Neural cell (in vitro differentiated cells): ENCODE measurements at regions not wholly inside any gene's neighbourhood (a gene's known extent, or its start where the extent isn't known, plus 50 kb on each side); places are given as distances from the start of the nearest gene placed in this dataset.

Source experiments
- H2AFZ ChIP-seq: fragments of 200-600, 300-800 bp; sonication (generic), shearing (Covaris generic); 2 replicates; pipeline ENCODE4 v1.6.0; 2014; ENCODE audit warnings: low read depth, mild to moderate bottlenecking, antibody characterized with exemption, low read length, moderate library complexity
- H3F3A ChIP-seq: fragments of 200-600 bp; shearing (Covaris generic); 2 replicates; pipeline ENCODE4 v1.6.1; 2016; ENCODE audit warnings: mild to moderate bottlenecking, moderate library complexity, mixed read lengths, antibody characterized with exemption, low read length; ENCODE audit not compliant: insufficient read depth, poor library complexity, severe bottlenecking
- H3K27ac ChIP-seq: fragments of 200-600, 300-800 bp; sonication (generic), shearing (Covaris generic); 2 replicates; pipeline ENCODE4 v1.5.1; 2014; ENCODE audit warnings: mild to moderate bottlenecking, low read length, moderate library complexity
- H3K27me3 ChIP-seq: fragments of 300-800, 200-600 bp; sonication (generic), shearing (Covaris generic); 2 replicates; pipeline ENCODE4 v1.6.0; 2014; ENCODE audit warnings: mild to moderate bottlenecking, low read depth, low read length, moderate library complexity; ENCODE audit not compliant: insufficient read depth
- H3K36me3 ChIP-seq: fragments of 300-800, 200-600 bp; sonication (generic), shearing (Covaris generic); 2 replicates; pipeline ENCODE4 v1.5.1; 2014; ENCODE audit warnings: mild to moderate bottlenecking, antibody characterized with exemption, low read length, moderate library complexity; ENCODE audit not compliant: insufficient read depth
- H3K4me2 ChIP-seq: fragments of 300-800, 200-600 bp; sonication (generic), shearing (Covaris generic); 2 replicates; pipeline ENCODE4 v1.6.0; 2014; ENCODE audit warnings: mild to moderate bottlenecking, low read length
- H3K4me3 ChIP-seq: fragments of 300-800, 200-600 bp; sonication (generic), shearing (Covaris generic); 2 replicates; pipeline ENCODE4 v1.5.1; 2014; ENCODE audit warnings: mild to moderate bottlenecking, low read length, moderate library complexity
- H3K79me2 ChIP-seq: fragments of 200-600 bp; shearing (Covaris generic); replicated peaks from 2 replicates; pipeline ENCODE4 v1.6.0; 2014; ENCODE audit warnings: mild to moderate bottlenecking, low read length, moderate library complexity; ENCODE audit not compliant: insufficient read depth
- H3K9ac ChIP-seq: fragments of 300-800, 200-600 bp; sonication (generic), shearing (Covaris generic); 2 replicates; pipeline ENCODE4 v1.6.1; 2016; ENCODE audit warnings: mild to moderate bottlenecking, low read length, mixed read lengths
- H3K9me2 ChIP-seq: fragments of 200-600 bp; shearing (Covaris generic); 2 replicates; pipeline ENCODE4 v1.6.1; 2016; ENCODE audit warnings: mild to moderate bottlenecking, low read length, mixed read lengths; ENCODE audit not compliant: insufficient read depth
- H3K9me3 ChIP-seq: fragments of 200-600, 300-800 bp; sonication (generic), shearing (Covaris generic); 2 replicates; pipeline ENCODE4 v1.6.1; 2016; ENCODE audit warnings: mild to moderate bottlenecking, mixed run types, low read length, moderate library complexity, mixed read lengths
- H4K20me1 ChIP-seq: fragments of 200-600 bp; shearing (Covaris generic); 2 replicates; pipeline ENCODE4 v1.6.1; 2016; ENCODE audit warnings: mild to moderate bottlenecking, mixed run types; ENCODE audit not compliant: insufficient read depth
- EP300 ChIP-seq: fragments of 450-650 bp; conservative IDR thresholded peaks from 2 replicates; pipeline ENCODE4 v1.6.1; 2014; ENCODE audit warnings: antibody characterized with exemption, mild to moderate bottlenecking, moderate library complexity; ENCODE audit not compliant: poor library complexity, severe bottlenecking
- EZH2 ChIP-seq: fragments of 200-600, 300-800 bp; shearing (Covaris generic), sonication (generic); IDR thresholded peaks from 2 replicates; pipeline ENCODE4 v1.6.1; 2014; ENCODE audit warnings: antibody characterized with exemption, low read length, borderline replicate concordance, mild to moderate bottlenecking; ENCODE audit not compliant: insufficient read depth, poor library complexity, severe bottlenecking
- MXI1 ChIP-seq: fragments of 450-650 bp; conservative IDR thresholded peaks from 2 replicates; pipeline ENCODE4 v1.6.1; 2014; ENCODE audit warnings: antibody characterized with exemption, mild to moderate bottlenecking; ENCODE audit not compliant: poor library complexity, severe bottlenecking
- POLR2AphosphoS5 ChIP-seq: IDR thresholded peaks from 2 replicates; pipeline ENCODE4 v1.6.1; 2012
- RAD21 ChIP-seq: fragments of 450-650 bp; conservative IDR thresholded peaks from 2 replicates; pipeline ENCODE4 v1.6.1; 2014; ENCODE audit warnings: antibody characterized with exemption, mild to moderate bottlenecking, moderate library complexity
- SMC3 ChIP-seq: fragments of 450-650 bp; conservative IDR thresholded peaks from 2 replicates; pipeline ENCODE4 v1.6.1; 2014; ENCODE audit warnings: antibody characterized with exemption, mild to moderate bottlenecking, moderate library complexity; ENCODE audit not compliant: poor library complexity
- TAF1 ChIP-seq: IDR thresholded peaks from 2 replicates; pipeline ENCODE4 v1.6.1; 2012; ENCODE audit warnings: low read depth
- TF ChIP-seq, protein P1 (sequence below): IDR thresholded peaks from 2 replicates; pipeline ENCODE4 v1.6.1; 2012; ENCODE audit warnings: borderline replicate concordance
- TF ChIP-seq, protein P2 (sequence below): fragments of 450-650 bp; IDR thresholded peaks from 2 replicates; pipeline ENCODE4 v1.5.1; 2014; ENCODE audit warnings: antibody characterized with exemption, mild to moderate bottlenecking, moderate library complexity; ENCODE audit not compliant: poor library complexity, severe bottlenecking

DNA sequence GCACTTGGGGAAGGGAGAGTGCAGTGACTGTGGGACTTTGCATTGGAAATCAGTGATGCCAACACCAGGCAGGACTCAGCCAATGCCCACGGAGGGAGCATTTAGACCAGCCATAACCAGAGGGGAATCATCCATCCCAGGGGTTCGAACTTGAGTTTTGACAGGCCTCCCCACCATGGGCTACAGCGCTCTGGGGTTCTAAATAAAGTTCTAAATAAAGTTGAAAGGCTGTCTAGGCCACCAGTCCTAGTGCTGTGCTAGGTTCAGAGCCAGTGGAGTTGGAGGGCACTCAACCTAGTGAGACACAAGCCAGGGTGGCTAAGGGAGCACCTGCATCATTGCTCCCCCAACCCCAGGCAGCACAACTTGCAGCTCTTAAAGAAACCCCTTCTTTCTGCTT lies 82.0 kb upstream of the SLC38A4 start:
- Histone ChIP-seq H3K27ac (no peak overlapping the region), H4K20me1 (no peaks in the 10 kb centered on the region), H3K79me2 (no peaks in the 10 kb centered on the region), H3F3A (no peaks in the 10 kb centered on the region), H3K9me3 (no peaks in the 10 kb centered on the region), H2AFZ (no peak overlapping the region), H3K9ac (no peak overlapping the region), H3K36me3 (no peaks in the 10 kb centered on the region), H3K27me3 (no peaks in the 10 kb centered on the region), H3K9me2 (no peaks in the 10 kb centered on the region), H3K4me2 (no peak overlapping the region), H3K4me3 (no peak overlapping the region)
- TF ChIP-seq, protein P1, sequence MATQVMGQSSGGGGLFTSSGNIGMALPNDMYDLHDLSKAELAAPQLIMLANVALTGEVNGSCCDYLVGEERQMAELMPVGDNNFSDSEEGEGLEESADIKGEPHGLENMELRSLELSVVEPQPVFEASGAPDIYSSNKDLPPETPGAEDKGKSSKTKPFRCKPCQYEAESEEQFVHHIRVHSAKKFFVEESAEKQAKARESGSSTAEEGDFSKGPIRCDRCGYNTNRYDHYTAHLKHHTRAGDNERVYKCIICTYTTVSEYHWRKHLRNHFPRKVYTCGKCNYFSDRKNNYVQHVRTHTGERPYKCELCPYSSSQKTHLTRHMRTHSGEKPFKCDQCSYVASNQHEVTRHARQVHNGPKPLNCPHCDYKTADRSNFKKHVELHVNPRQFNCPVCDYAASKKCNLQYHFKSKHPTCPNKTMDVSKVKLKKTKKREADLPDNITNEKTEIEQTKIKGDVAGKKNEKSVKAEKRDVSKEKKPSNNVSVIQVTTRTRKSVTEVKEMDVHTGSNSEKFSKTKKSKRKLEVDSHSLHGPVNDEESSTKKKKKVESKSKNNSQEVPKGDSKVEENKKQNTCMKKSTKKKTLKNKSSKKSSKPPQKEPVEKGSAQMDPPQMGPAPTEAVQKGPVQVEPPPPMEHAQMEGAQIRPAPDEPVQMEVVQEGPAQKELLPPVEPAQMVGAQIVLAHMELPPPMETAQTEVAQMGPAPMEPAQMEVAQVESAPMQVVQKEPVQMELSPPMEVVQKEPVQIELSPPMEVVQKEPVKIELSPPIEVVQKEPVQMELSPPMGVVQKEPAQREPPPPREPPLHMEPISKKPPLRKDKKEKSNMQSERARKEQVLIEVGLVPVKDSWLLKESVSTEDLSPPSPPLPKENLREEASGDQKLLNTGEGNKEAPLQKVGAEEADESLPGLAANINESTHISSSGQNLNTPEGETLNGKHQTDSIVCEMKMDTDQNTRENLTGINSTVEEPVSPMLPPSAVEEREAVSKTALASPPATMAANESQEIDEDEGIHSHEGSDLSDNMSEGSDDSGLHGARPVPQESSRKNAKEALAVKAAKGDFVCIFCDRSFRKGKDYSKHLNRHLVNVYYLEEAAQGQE: no peak
- TF ChIP-seq MXI1: no peak
- no peak for TF ChIP-seq RAD21
- no peak for TF ChIP-seq TAF1
- no peak for TF ChIP-seq POLR2AphosphoS5
- no peak for TF ChIP-seq EP300
- TF ChIP-seq SMC3: no peak
- TF ChIP-seq EZH2: no peak
- TF ChIP-seq, protein P2, sequence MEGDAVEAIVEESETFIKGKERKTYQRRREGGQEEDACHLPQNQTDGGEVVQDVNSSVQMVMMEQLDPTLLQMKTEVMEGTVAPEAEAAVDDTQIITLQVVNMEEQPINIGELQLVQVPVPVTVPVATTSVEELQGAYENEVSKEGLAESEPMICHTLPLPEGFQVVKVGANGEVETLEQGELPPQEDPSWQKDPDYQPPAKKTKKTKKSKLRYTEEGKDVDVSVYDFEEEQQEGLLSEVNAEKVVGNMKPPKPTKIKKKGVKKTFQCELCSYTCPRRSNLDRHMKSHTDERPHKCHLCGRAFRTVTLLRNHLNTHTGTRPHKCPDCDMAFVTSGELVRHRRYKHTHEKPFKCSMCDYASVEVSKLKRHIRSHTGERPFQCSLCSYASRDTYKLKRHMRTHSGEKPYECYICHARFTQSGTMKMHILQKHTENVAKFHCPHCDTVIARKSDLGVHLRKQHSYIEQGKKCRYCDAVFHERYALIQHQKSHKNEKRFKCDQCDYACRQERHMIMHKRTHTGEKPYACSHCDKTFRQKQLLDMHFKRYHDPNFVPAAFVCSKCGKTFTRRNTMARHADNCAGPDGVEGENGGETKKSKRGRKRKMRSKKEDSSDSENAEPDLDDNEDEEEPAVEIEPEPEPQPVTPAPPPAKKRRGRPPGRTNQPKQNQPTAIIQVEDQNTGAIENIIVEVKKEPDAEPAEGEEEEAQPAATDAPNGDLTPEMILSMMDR: no peak

DNA sequence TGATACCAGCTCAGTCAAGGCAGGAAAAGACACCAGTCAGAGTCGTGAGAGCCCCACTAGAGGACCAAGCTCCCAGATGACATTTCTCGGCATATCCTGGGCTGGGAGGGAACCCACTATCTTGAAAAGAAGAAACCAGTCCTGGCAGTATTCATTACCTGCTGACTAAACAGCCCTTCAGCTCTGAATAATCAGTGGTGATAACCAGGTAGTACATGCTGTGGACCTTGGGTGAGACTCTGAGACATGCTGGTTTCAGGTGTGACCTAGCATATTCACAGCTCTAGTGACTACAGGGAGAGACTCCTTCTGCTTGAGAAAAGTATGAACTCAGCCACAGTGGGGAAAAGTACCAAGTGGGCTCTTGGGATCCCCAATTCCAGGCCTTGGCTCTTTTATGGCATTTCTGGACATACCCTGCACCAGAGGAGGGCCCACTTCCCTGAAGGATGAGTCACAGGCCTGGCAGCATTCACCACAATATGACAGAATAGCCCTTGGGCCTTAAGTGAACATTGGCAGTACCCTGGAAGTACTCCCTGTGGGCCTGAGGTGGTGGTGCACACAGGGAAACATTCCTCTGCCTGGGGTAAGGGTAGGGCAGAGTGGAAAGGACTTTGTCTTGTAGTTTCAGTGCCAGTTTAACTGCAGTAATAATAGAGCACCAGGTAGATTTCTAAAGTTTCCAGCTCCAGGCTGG lies 82.6 kb upstream of the SLC38A4 start:
- Histone ChIP-seq H3K4me2 (no peak overlapping the region), H3K27ac (no peak overlapping the region), H4K20me1 (no peaks in the 10 kb centered on the region), H3K9ac (no peak overlapping the region), H3K36me3 (no peaks in the 10 kb centered on the region), H3K4me3 (no peak overlapping the region), H2AFZ (no peak overlapping the region), H3K79me2 (no peaks in the 10 kb centered on the region), H3K9me2 (no peaks in the 10 kb centered on the region), H3F3A (no peaks in the 10 kb centered on the region), H3K9me3 (no peaks in the 10 kb centered on the region), H3K27me3 (no peaks in the 10 kb centered on the region)
- no peak for TF ChIP-seq EZH2
- no peak for TF ChIP-seq MXI1
- no peak for TF ChIP-seq RAD21
- TF ChIP-seq, protein P1: no peak
- TF ChIP-seq TAF1: no peak
- TF ChIP-seq, protein P2: no peak
- no peak for TF ChIP-seq SMC3
- TF ChIP-seq EP300: no peak
- no peak for TF ChIP-seq POLR2AphosphoS5
